Neural cell (in vitro differentiated cells): ENCODE measurements at regions not wholly inside any gene's neighbourhood (a gene's known extent, or its start where the extent isn't known, plus 50 kb on each side); places are given as distances from the start of the nearest gene placed in this dataset.

ENCODE experiments used
- H2AFZ ChIP-seq: fragments of 200-600, 300-800 bp; sonication (generic), shearing (Covaris generic); 2 replicates; pipeline ENCODE4 v1.6.0; 2014; ENCODE audit warnings: low read depth, mild to moderate bottlenecking, antibody characterized with exemption, low read length, moderate library complexity
- H3F3A ChIP-seq: fragments of 200-600 bp; shearing (Covaris generic); 2 replicates; pipeline ENCODE4 v1.6.1; 2016; ENCODE audit warnings: mild to moderate bottlenecking, moderate library complexity, mixed read lengths, antibody characterized with exemption, low read length; ENCODE audit not compliant: insufficient read depth, poor library complexity, severe bottlenecking
- H3K27ac ChIP-seq: fragments of 200-600, 300-800 bp; sonication (generic), shearing (Covaris generic); 2 replicates; pipeline ENCODE4 v1.5.1; 2014; ENCODE audit warnings: mild to moderate bottlenecking, low read length, moderate library complexity
- H3K27me3 ChIP-seq: fragments of 300-800, 200-600 bp; sonication (generic), shearing (Covaris generic); 2 replicates; pipeline ENCODE4 v1.6.0; 2014; ENCODE audit warnings: mild to moderate bottlenecking, low read depth, low read length, moderate library complexity; ENCODE audit not compliant: insufficient read depth
- H3K36me3 ChIP-seq: fragments of 300-800, 200-600 bp; sonication (generic), shearing (Covaris generic); 2 replicates; pipeline ENCODE4 v1.5.1; 2014; ENCODE audit warnings: mild to moderate bottlenecking, antibody characterized with exemption, low read length, moderate library complexity; ENCODE audit not compliant: insufficient read depth
- H3K4me2 ChIP-seq: fragments of 300-800, 200-600 bp; sonication (generic), shearing (Covaris generic); 2 replicates; pipeline ENCODE4 v1.6.0; 2014; ENCODE audit warnings: mild to moderate bottlenecking, low read length
- H3K4me3 ChIP-seq: fragments of 300-800, 200-600 bp; sonication (generic), shearing (Covaris generic); 2 replicates; pipeline ENCODE4 v1.5.1; 2014; ENCODE audit warnings: mild to moderate bottlenecking, low read length, moderate library complexity
- H3K79me2 ChIP-seq: fragments of 200-600 bp; shearing (Covaris generic); replicated peaks from 2 replicates; pipeline ENCODE4 v1.6.0; 2014; ENCODE audit warnings: mild to moderate bottlenecking, low read length, moderate library complexity; ENCODE audit not compliant: insufficient read depth
- H3K9ac ChIP-seq: fragments of 300-800, 200-600 bp; sonication (generic), shearing (Covaris generic); 2 replicates; pipeline ENCODE4 v1.6.1; 2016; ENCODE audit warnings: mild to moderate bottlenecking, low read length, mixed read lengths
- H3K9me2 ChIP-seq: fragments of 200-600 bp; shearing (Covaris generic); 2 replicates; pipeline ENCODE4 v1.6.1; 2016; ENCODE audit warnings: mild to moderate bottlenecking, low read length, mixed read lengths; ENCODE audit not compliant: insufficient read depth
- H3K9me3 ChIP-seq: fragments of 200-600, 300-800 bp; sonication (generic), shearing (Covaris generic); 2 replicates; pipeline ENCODE4 v1.6.1; 2016; ENCODE audit warnings: mild to moderate bottlenecking, mixed run types, low read length, moderate library complexity, mixed read lengths
- H4K20me1 ChIP-seq: fragments of 200-600 bp; shearing (Covaris generic); 2 replicates; pipeline ENCODE4 v1.6.1; 2016; ENCODE audit warnings: mild to moderate bottlenecking, mixed run types; ENCODE audit not compliant: insufficient read depth
- CTCF ChIP-seq: fragments of 450-650 bp; IDR thresholded peaks from 2 replicates; pipeline ENCODE4 v1.5.1; 2014; ENCODE audit warnings: antibody characterized with exemption, mild to moderate bottlenecking, moderate library complexity; ENCODE audit not compliant: poor library complexity, severe bottlenecking
- EP300 ChIP-seq: fragments of 450-650 bp; conservative IDR thresholded peaks from 2 replicates; pipeline ENCODE4 v1.6.1; 2014; ENCODE audit warnings: antibody characterized with exemption, mild to moderate bottlenecking, moderate library complexity; ENCODE audit not compliant: poor library complexity, severe bottlenecking
- EZH2 ChIP-seq: fragments of 200-600, 300-800 bp; shearing (Covaris generic), sonication (generic); IDR thresholded peaks from 2 replicates; pipeline ENCODE4 v1.6.1; 2014; ENCODE audit warnings: antibody characterized with exemption, low read length, borderline replicate concordance, mild to moderate bottlenecking; ENCODE audit not compliant: insufficient read depth, poor library complexity, severe bottlenecking
- MXI1 ChIP-seq: fragments of 450-650 bp; conservative IDR thresholded peaks from 2 replicates; pipeline ENCODE4 v1.6.1; 2014; ENCODE audit warnings: antibody characterized with exemption, mild to moderate bottlenecking; ENCODE audit not compliant: poor library complexity, severe bottlenecking
- POLR2AphosphoS5 ChIP-seq: IDR thresholded peaks from 2 replicates; pipeline ENCODE4 v1.6.1; 2012
- RAD21 ChIP-seq: fragments of 450-650 bp; conservative IDR thresholded peaks from 2 replicates; pipeline ENCODE4 v1.6.1; 2014; ENCODE audit warnings: antibody characterized with exemption, mild to moderate bottlenecking, moderate library complexity
- REST ChIP-seq: IDR thresholded peaks from 2 replicates; pipeline ENCODE4 v1.6.1; 2012; ENCODE audit warnings: borderline replicate concordance
- SMC3 ChIP-seq: fragments of 450-650 bp; conservative IDR thresholded peaks from 2 replicates; pipeline ENCODE4 v1.6.1; 2014; ENCODE audit warnings: antibody characterized with exemption, mild to moderate bottlenecking, moderate library complexity; ENCODE audit not compliant: poor library complexity
- TAF1 ChIP-seq: IDR thresholded peaks from 2 replicates; pipeline ENCODE4 v1.6.1; 2012; ENCODE audit warnings: low read depth

GRCh38 chr10:64093304-64093703 is 572.1 kb downstream of the REEP3 start:
- Histone ChIP-seq H3K4me2 (no peak overlapping the region), H2AFZ (no peak overlapping the region), H3K27me3 (no peaks in the 10 kb centered on the region), H3K36me3 (no peaks in the 10 kb centered on the region), H3K4me3 (no peak overlapping the region), H3F3A (no peaks in the 10 kb centered on the region), H4K20me1 (no peaks in the 10 kb centered on the region), H3K9me2 (no peaks in the 10 kb centered on the region), H3K9me3 (no peaks in the 10 kb centered on the region), H3K9ac (no peak overlapping the region), H3K79me2 (no peaks in the 10 kb centered on the region), H3K27ac (no peak overlapping the region)
- TF ChIP-seq EZH2 (no peak), RAD21 (no peak), TAF1 (no peak), EP300 (no peak), CTCF (no peak), SMC3 (no peak), REST (no peak), POLR2AphosphoS5 (no peak)

- TF ChIP-seq TAF1 = no peak
- no peak for TF ChIP-seq EP300
- no peak for TF ChIP-seq SMC3
- TF ChIP-seq POLR2AphosphoS5 = no peak
- no peak for TF ChIP-seq EZH2
- no peak for TF ChIP-seq REST
- TF ChIP-seq MXI1 = no peak
- no peak for TF ChIP-seq RAD21
- TF ChIP-seq CTCF = no peak
- H3K4me2 ChIP-seq = no peak overlapping the region
- H3K9me3 ChIP-seq = no peaks in the 10 kb centered on the region
- H3K4me3 ChIP-seq = no peak overlapping the region
- H3K27ac ChIP-seq = no peak overlapping the region
- H3F3A ChIP-seq = no peaks in the 10 kb centered on the region
- H3K79me2 ChIP-seq = no peaks in the 10 kb centered on the region
- H3K9ac ChIP-seq = no peak overlapping the region
- no peak overlapping the region for H2AFZ ChIP-seq
- H3K9me2 ChIP-seq = no peaks in the 10 kb centered on the region
- H4K20me1 ChIP-seq = no peaks in the 10 kb centered on the region
- no peaks in the 10 kb centered on the region for H3K36me3 ChIP-seq
- no peaks in the 10 kb centered on the region for H3K27me3 ChIP-seq
Measured at GRCh38 chr10:64093946-64094535, 572.8 kb downstream of the REEP3 start.
